ENCODE measurements at regions not wholly inside any gene's neighbourhood (a gene's known extent, or its start where the extent isn't known, plus 50 kb on each side); places are given as distances from the start of the nearest gene placed in this dataset.

DNA sequence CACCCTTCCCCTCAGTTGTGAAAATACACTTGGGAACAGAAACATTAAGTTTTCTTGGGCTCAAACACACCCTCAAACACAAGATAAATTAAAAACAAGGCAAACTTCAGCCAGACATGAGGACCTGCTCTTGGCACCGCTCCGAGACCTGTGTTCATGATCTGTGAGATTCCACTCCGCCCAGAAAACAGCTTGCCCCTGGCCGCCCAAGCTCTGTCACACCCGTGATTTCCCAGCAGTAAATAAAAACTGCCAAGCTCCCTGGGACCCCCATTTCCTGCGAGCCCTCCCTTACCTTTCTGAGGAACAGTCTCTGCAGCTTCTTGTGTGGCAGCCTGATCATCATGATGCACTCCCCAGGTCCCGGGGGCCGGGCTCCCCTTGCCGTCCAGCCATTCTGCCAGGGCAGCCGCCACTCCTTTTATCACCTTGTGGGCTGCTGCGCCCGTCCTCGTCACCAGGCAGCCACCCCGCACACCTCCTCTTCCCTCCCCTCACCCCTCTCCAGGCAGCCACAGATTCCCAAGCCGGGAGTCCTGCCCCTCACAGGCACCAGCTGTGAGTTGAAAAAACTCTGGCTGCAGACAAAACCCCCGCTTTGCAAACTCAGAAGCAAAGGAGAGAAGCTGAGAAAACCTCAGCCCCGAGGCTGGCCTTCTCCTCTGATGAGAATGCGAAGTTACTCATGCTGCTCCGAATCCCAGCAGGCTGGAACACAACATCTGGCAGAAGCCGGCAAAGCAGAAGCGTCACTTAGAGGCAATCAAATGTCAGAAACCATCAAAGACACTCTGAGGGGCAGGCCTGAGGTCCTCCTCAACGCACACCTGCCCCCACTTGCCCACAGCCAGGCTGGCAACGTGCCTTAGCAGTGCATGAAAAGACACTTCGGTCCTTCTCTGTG is 130.4 kb upstream of the RPS6KA2 start:
- no peak overlapping the region for H3K27ac ChIP-seq (ENCODE audit: low read depth, low read length)
- H3K4me3 ChIP-seq (ENCODE audit: low read depth in 1 of 5, low read length in 5 of 5), result peak overlapping the region in 2 of 5 donors; percentile 19 to 50
- H3K4me1 ChIP-seq (ENCODE audit: control insufficient read depth in 5 of 5, insufficient read depth in 5 of 5, low read length in 5 of 5), result peaks cover 0 to 9% (median 8%) of the 10 kb centered on the region in 5 donors
- no peaks in the 10 kb centered on the region for H3K36me3 ChIP-seq (ENCODE audit: control insufficient read depth in 5 of 5, insufficient read depth in 5 of 5, low read length in 5 of 5)
- peaks cover 3 to 33% (median 17%) of the 10 kb centered on the region in 5 donors for H3K27me3 ChIP-seq (ENCODE audit: control insufficient read depth in 5 of 5, insufficient read depth in 4 of 5, low read length in 5 of 5)
- H3K9ac ChIP-seq (ENCODE audit: low read length in 5 of 5), result no peak overlapping the region
- H3K9me3 ChIP-seq (ENCODE audit: control insufficient read depth in 5 of 5, low read length in 5 of 5), result no peaks in the 10 kb centered on the region

DNA sequence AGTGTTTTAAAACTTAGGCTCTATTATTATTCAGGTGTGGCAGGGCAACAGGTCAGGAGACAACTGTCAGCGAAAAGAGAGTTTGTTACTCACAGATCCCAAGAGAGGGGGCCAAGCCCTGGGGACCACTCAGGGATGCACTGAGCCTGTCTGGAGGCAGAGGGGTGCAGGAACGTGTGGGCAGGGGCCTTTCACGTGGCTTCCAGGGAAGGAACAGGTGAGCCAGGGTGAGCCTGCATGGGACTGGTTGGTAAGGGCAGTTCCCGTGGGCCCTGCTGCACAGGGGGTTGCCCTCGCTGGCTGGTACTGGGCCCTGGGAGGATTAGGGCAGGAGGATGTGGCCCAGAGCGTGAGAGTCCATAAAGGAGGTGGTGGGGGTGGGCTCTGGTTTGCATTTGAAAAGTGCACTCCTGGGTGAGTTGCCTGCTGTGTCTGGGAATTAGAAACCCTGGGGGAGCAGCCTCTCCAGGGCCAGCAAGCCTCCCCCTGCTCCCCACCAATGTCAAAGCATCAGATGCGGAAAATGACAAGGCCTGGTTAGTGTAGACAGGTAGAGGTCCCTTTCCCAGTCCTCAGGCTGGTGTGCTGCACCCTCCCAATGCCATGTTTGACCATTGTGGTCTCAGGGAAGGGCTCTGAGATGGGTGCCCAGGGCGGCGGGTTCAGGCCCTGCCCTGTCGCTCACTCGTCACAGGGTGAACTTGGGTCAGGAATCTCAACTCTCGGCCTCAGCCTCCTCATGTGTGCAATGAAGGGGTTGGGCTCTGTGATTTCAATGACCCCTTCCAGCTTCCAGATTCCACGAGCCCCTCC is 127.4 kb upstream of the RPS6KA2 start:
- Histone ChIP-seq H3K9ac (ENCODE audit: low read length in 5 of 5) (no peak overlapping the region), H3K4me3 (ENCODE audit: low read depth in 1 of 5, low read length in 5 of 5) (no peak overlapping the region), H3K4me1 (ENCODE audit: control insufficient read depth in 5 of 5, insufficient read depth in 5 of 5, low read length in 5 of 5) (peaks cover 0 to 14% (median 8%) of the 10 kb centered on the region in 5 donors), H3K27ac (ENCODE audit: low read depth, low read length) (no peak overlapping the region), H3K9me3 (ENCODE audit: control insufficient read depth in 5 of 5, low read length in 5 of 5) (no peaks in the 10 kb centered on the region), H3K36me3 (ENCODE audit: control insufficient read depth in 5 of 5, insufficient read depth in 5 of 5, low read length in 5 of 5) (no peaks in the 10 kb centered on the region), H3K27me3 (ENCODE audit: control insufficient read depth in 5 of 5, insufficient read depth in 4 of 5, low read length in 5 of 5) (peaks cover 10 to 34% (median 22%) of the 10 kb centered on the region in 5 donors)

DNA sequence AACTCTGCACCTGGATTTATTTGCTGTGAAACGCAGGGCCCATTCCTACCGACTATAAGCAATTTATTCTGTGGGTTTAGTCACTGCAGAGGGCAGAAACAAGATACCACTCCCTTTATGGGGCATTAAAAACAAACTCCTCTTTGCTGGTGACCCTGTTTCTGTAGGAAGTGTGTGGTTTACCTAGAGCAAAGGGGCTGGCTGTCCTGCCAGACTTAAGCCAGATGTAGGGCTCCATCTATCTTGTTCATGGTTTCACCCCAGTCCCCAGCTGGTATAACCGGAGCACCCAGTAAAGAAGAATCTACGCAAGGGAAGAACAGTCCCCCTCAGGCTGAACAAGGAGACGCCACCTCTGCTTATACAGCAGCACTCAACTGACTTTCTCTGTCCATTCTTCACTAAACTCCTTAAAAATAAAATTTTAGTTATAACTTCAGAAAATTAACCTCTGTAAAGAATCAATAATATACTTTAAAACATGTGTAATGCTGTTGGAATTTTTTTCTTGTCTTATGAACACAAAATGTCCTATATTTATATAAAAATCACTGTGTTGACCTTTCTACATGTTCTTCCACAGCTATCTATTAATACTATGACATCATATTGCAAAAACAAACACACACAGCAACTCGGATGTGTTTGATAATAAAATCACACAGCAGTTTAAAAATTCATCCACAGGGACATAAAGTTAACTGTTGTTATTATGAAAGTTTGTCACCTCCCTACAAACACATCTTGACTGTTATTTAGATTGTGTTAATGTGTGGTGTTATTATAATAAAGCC is 126.1 kb upstream of the RPS6KA2 start:
- no peak overlapping the region for H3K9ac ChIP-seq (ENCODE audit: low read length in 5 of 5)
- H3K4me3 ChIP-seq (ENCODE audit: low read depth in 1 of 5, low read length in 5 of 5), result no peak overlapping the region
- H3K4me1 ChIP-seq (ENCODE audit: control insufficient read depth in 5 of 5, insufficient read depth in 5 of 5, low read length in 5 of 5), result peaks cover 0 to 10% (median 7%) of the 10 kb centered on the region in 5 donors
- no peaks in the 10 kb centered on the region for H3K36me3 ChIP-seq (ENCODE audit: control insufficient read depth in 5 of 5, insufficient read depth in 5 of 5, low read length in 5 of 5)
- no peak overlapping the region for H3K27ac ChIP-seq (ENCODE audit: low read depth, low read length)
- no peaks in the 10 kb centered on the region for H3K9me3 ChIP-seq (ENCODE audit: control insufficient read depth in 5 of 5, low read length in 5 of 5)
- peaks cover 10 to 30% (median 19%) of the 10 kb centered on the region in 5 donors for H3K27me3 ChIP-seq (ENCODE audit: control insufficient read depth in 5 of 5, insufficient read depth in 4 of 5, low read length in 5 of 5)

DNA sequence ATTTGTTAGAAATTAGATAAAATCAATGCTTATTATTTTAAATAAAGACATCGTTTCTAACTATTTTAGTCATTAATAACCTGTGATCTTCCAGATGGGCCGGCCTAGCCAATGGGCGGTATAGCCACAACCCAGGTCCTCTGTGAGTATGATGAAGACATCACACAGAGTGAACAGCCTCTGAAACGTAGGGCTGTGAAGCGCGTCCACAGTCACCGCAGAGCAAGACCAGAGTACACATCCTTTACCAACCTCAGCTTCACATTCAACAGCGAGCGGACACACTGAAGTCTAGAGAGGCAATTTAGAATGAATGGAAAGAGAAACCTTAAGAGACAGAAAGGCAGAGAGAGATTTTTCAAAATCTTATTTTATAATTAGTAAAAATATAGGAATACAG is 125.0 kb upstream of the RPS6KA2 start:
- Histone ChIP-seq H3K4me1 (ENCODE audit: control insufficient read depth in 5 of 5, insufficient read depth in 5 of 5, low read length in 5 of 5) (peaks cover 0 to 12% (median 0%) of the 10 kb centered on the region in 5 donors), H3K27ac (ENCODE audit: low read depth, low read length) (no peak overlapping the region), H3K9me3 (ENCODE audit: control insufficient read depth in 5 of 5, low read length in 5 of 5) (no peaks in the 10 kb centered on the region), H3K36me3 (ENCODE audit: control insufficient read depth in 5 of 5, insufficient read depth in 5 of 5, low read length in 5 of 5) (no peaks in the 10 kb centered on the region), H3K4me3 (ENCODE audit: low read depth in 1 of 5, low read length in 5 of 5) (no peak overlapping the region), H3K9ac (ENCODE audit: low read length in 5 of 5) (no peak overlapping the region), H3K27me3 (ENCODE audit: control insufficient read depth in 5 of 5, insufficient read depth in 4 of 5, low read length in 5 of 5) (peaks cover 10 to 26% (median 19%) of the 10 kb centered on the region in 5 donors)

DNA sequence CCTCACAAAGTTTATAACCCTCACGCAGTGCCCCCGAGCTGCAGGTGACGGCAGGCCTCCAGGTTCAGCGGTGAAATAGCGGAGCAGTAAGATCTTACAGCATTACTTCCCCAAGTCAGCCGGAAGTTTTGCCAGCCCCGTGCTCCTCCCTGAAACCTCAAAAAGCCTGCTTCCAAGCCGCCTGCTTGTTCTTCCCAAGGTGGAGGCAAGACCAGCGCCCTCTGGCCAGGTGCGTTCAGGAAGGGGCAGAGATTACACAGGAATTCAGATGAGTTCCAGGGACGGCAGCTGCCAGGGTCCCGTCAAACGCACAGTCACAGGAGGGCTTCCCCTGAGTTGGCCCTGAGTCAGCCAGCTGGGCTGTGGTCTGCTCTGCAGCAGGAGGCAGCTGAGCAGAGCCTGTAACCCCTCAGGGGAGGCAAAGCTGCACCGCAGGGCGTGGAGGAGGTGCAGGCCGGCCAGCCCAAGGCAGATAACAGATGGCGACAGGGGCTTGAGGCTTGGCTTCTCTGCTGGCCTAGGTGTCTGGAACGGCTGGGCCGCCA is 124.1 kb upstream of the RPS6KA2 start:
- H3K4me3 ChIP-seq (ENCODE audit: low read depth in 1 of 5, low read length in 5 of 5), result no peak overlapping the region
- H3K27me3 ChIP-seq (ENCODE audit: control insufficient read depth in 5 of 5, insufficient read depth in 4 of 5, low read length in 5 of 5), result peaks cover 10 to 21% (median 19%) of the 10 kb centered on the region in 5 donors
- H3K4me1 ChIP-seq (ENCODE audit: control insufficient read depth in 5 of 5, insufficient read depth in 5 of 5, low read length in 5 of 5), result peaks cover 0 to 12% (median 0%) of the 10 kb centered on the region in 5 donors
- no peak overlapping the region for H3K9ac ChIP-seq (ENCODE audit: low read length in 5 of 5)
- H3K9me3 ChIP-seq (ENCODE audit: control insufficient read depth in 5 of 5, low read length in 5 of 5), result no peaks in the 10 kb centered on the region
- no peak overlapping the region for H3K27ac ChIP-seq (ENCODE audit: low read depth, low read length)
- H3K36me3 ChIP-seq (ENCODE audit: control insufficient read depth in 5 of 5, insufficient read depth in 5 of 5, low read length in 5 of 5), result no peaks in the 10 kb centered on the region

DNA sequence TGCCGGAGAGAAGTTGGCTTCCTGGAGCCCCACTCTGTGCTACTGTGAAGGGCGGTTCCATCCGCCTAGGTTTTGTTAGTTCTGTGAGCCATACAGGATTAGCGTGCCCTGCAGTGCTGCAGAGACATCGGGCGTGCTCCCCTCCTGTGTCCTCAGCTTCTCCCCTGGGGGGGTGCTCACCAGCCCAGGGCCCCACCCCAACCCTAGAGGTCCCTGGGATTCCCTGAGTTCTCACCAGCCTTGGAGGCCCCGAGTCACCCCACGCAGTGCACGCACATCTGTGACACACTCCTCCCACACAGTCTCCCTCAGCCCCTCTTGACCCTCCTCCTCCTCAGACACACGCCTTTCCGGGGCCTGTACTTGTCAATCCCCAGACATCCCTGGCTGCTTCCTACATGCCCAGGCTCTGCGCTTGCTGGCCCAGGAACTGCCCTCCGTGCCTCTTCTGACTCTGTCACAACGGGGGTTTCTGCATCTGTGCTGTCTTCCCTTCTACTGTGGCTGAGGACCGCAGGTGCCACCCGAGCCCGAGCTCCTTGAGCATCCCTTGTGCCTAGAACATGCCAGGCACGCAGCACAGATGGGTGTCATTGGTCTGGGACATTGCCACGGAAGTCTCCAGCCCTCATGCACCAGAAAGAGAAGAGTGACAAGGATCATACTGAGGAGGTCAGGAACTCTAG is 123.2 kb upstream of the RPS6KA2 start:
- Histone ChIP-seq H3K27me3 (ENCODE audit: control insufficient read depth in 5 of 5, insufficient read depth in 4 of 5, low read length in 5 of 5) (peaks cover 8 to 21% (median 19%) of the 10 kb centered on the region in 5 donors), H3K4me1 (ENCODE audit: control insufficient read depth in 5 of 5, insufficient read depth in 5 of 5, low read length in 5 of 5) (peaks cover 0 to 12% (median 0%) of the 10 kb centered on the region in 5 donors), H3K36me3 (ENCODE audit: control insufficient read depth in 5 of 5, insufficient read depth in 5 of 5, low read length in 5 of 5) (no peaks in the 10 kb centered on the region), H3K4me3 (ENCODE audit: low read depth in 1 of 5, low read length in 5 of 5) (no peak overlapping the region), H3K9ac (ENCODE audit: low read length in 5 of 5) (no peak overlapping the region), H3K27ac (ENCODE audit: low read depth, low read length) (no peak overlapping the region), H3K9me3 (ENCODE audit: control insufficient read depth in 5 of 5, low read length in 5 of 5) (no peaks in the 10 kb centered on the region)

DNA sequence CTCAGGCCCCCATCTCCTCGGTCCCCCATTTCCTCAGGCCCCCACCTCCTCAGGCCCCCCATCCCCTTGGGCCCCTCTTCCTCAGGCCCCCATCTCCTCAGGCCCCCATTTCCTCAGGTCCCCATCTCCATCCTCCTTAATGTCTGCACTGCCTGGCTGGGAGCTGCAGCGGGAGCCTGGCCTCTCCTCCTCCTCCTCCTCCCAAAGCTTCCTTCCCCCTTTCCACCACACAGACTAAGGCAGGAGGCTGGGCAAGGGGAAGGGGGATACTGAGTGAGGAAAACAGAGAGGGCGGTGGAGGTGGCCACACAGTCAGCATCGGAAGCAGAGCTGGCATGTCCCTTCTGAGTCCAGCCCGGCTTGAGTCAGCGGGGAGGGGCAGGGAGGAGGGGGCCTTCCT is 122.6 kb upstream of the RPS6KA2 start:
- H3K9ac ChIP-seq (ENCODE audit: low read length in 5 of 5), result no peak overlapping the region
- no peak overlapping the region for H3K27ac ChIP-seq (ENCODE audit: low read depth, low read length)
- H3K27me3 ChIP-seq (ENCODE audit: control insufficient read depth in 5 of 5, insufficient read depth in 4 of 5, low read length in 5 of 5), result peaks cover 8 to 20% (median 17%) of the 10 kb centered on the region in 5 donors
- peaks cover 0 to 3% (median 2%) of the 10 kb centered on the region in 5 donors for H3K9me3 ChIP-seq (ENCODE audit: control insufficient read depth in 5 of 5, low read length in 5 of 5)
- no peak overlapping the region for H3K4me3 ChIP-seq (ENCODE audit: low read depth in 1 of 5, low read length in 5 of 5)
- peaks cover 0 to 12% (median 0%) of the 10 kb centered on the region in 5 donors for H3K4me1 ChIP-seq (ENCODE audit: control insufficient read depth in 5 of 5, insufficient read depth in 5 of 5, low read length in 5 of 5)
- H3K36me3 ChIP-seq (ENCODE audit: control insufficient read depth in 5 of 5, insufficient read depth in 5 of 5, low read length in 5 of 5), result no peaks in the 10 kb centered on the region

DNA sequence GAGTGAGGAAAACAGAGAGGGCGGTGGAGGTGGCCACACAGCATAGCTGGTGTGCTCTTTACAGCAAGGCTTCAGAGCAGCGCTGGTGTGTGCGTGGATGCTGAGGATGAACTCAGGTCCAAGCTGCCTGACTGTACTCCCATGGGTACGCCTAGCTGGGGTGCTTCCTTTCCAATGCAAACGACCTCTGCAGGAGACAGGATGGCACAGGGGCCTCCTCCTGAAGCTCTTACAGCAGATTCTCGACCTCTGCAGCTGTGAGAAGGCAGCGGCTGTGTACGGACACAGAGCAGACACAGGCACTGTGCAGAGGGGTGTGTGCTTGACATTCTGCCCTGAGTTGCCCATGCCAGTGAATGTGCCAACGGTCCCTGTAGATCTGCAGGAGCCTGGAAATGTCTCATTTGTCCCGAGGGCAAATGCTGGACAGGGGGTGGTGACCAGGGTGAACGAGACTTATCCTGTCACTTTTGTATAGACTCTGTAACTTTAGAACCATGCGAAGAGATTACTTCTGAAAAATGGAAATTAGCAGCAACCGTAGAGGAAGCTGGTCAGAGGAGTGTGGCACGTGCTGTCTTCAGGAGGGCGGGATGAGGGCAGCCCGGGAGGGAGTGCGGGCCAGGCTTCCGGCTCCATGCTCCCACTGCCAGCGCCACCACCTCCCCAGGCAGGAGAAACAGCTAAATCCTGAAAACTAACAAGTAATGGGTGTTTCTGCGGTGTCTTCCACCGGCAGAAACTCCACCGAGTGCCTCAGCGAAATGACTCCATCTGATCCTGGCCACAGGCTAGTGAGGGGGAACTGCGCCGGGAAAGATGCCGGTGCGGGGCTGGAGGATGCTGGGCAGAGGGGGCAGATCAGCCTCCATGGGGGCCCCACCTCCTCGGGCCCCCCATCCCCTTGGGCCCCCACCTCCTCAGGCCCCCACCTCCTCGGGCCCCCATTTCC is 120.9 kb upstream of the RPS6KA2 start:
- Histone ChIP-seq H3K36me3 (ENCODE audit: control insufficient read depth in 5 of 5, insufficient read depth in 5 of 5, low read length in 5 of 5) (no peaks in the 10 kb centered on the region), H3K4me1 (ENCODE audit: control insufficient read depth in 5 of 5, insufficient read depth in 5 of 5, low read length in 5 of 5) (peaks cover 0 to 12% (median 0%) of the 10 kb centered on the region in 5 donors), H3K9ac (ENCODE audit: low read length in 5 of 5) (no peak overlapping the region), H3K4me3 (ENCODE audit: low read depth in 1 of 5, low read length in 5 of 5) (peak overlapping the region in 1 of 5 donors; percentile 1), H3K27ac (ENCODE audit: low read depth, low read length) (no peak overlapping the region), H3K27me3 (ENCODE audit: control insufficient read depth in 5 of 5, insufficient read depth in 4 of 5, low read length in 5 of 5) (peaks cover 8 to 16% (median 12%) of the 10 kb centered on the region in 5 donors), H3K9me3 (ENCODE audit: control insufficient read depth in 5 of 5, low read length in 5 of 5) (peaks cover 0 to 5% (median 4%) of the 10 kb centered on the region in 5 donors)
